Daoy (cell line): ENCODE measurements at regions not wholly inside any gene's neighbourhood (a gene's known extent, or its start where the extent isn't known, plus 50 kb on each side); places are given as distances from the start of the nearest gene placed in this dataset.

Source experiments
- DNase-seq: peaks from one replicate; pipeline ENCODE4 v3.0.0-alpha.2; 2015; ENCODE audit warnings: low read depth

GRCh38 chr4:180993244-180993836 lies 1249.9 kb upstream of the TENM3 start:
- DNase-seq: no peak

GRCh38 chr4:180994722-180995121 lies 1248.5 kb upstream of the TENM3 start:
- no peak for DNase-seq

DNA sequence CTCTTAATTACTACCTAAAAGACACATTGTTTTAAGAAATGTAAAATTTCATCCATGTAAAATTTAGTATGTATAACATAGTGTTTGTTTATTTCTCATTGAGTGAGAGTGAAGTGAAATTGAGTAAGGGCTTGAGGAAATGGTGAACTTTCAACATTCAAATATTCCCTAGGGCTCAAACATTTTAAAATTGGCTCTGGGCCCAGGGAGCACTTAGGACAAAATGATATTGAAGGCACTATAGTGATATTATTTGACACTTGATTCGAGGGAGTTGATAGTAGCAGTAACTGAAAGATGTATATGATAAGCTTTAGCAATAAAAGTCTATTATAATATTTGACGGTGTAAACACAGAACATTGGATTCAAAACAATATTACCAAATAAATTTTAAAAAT lies 1244.0 kb upstream of the TENM3 start:
- DNase-seq: no peak

GRCh38 chr4:181004056-181004455 lies 1239.1 kb upstream of the TENM3 start:
- no peak for DNase-seq

DNA sequence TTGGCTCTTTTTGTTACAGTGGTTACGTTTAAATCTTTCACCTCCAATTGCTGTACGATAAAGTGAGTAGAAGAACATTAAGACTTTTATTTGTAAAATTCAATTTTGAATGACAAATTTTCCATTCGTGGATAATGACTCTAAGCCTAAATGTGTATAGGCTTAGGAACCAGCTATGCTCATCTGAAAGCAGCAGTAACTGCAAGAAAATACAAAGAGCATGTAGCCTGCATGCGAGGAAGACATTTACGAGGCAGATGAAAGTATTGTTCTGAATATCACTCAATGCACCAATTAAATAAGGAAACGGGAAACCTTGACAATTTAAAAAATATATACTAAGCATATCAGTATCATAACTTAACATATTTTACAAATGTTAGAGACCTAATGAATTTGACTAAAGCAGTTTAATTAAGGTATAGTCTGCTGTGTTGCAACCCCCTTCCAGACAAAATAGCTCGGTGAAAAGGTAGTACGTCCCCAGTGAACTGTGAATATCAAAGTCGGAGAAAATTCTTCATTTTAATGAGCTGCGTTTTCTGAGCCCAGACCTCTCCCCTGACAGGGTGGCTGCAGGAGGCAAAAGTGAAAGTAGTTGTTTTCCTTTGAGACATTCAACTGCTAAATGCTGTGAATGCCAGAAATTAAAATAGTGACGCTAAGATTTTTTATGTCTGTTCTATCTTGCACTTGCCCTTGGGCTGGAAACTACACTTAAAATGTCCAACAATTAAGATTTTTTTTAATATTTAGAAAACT lies 1236.5 kb upstream of the TENM3 start:
- DNase-seq: peak; percentile 10

GRCh38 chr4:181007751-181008150 lies 1235.5 kb upstream of the TENM3 start:
- DNase-seq: peak; percentile 7

GRCh38 chr4:181008164-181008563 lies 1235.0 kb upstream of the TENM3 start:
- peak; percentile 30 for DNase-seq

DNA sequence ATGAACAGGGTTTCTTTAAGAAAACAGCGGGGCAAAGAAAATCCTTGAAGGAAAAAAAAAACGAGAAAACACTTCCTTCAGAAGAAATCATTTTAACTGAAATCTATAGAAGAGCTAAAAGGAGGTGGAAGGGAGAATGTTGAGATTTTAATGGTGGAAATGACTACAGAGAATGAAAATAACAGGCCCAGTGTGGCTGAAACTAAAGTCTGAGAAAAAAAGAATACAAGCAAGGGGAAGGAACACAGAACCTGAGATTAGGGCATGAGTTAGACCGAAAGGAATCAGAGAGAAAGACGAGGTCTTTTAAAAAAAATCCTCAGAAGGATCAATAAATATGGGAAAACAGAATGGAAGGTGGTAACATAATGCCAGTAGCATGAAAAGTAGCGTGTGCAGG lies 1230.0 kb upstream of the TENM3 start:
- no peak for DNase-seq

DNA sequence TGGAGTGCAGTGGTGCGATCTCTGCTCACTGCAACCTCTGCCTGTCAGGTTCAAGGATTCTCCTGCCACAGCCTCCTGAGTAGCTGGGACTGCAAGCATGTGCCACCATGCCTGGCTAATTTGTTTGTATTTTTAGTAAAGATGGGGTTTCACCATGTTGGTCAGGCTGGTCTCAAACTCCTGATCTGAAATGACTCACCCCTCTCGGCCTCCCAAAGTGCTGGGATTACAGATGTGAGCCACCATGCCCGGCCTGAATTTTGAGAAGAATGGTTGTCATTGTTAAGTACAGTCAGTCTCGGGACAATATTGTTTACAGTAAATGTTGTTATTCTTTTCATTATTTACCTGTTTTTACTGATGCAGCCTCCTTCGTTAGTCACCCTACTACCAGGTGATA lies 1226.2 kb upstream of the TENM3 start:
- DNase-seq: peak; percentile 51

DNA sequence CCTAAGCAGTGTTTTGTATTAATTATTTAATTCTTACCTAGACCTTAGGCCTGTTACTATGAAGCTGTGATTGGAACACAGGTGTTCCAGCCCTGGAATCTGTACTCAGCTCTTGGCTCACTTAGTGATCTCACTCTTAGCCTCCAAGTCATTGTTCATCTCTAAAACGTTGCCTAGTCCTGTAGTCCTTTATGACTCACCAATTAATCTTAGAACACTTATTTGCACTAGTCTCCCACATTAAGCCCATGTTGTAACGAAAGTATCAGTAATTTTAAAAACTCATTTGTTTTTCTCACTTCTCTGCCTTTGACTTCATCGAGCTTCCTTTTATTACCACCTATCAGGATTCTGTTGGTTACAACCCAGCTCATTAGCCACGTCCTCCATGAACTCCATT lies 1224.7 kb upstream of the TENM3 start:
- DNase-seq: no peak

DNA sequence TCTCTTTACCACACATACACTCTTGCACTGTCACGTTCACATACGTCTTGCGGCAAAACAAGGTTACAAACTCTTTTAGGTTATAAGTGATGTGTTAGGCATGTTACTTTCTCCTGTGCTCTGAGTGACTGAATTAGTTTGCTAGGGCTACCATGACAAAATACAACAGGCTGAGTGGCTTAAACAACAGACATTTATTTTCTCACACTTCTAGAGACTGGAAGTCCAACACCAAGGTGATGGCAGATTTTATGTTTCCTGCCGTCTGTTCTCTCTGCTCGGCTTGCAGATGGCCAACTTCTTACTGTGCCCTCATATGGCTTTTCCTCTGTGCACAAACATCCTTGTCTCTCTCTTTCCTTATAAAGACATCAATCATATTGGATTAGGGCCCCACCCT lies 1224.3 kb upstream of the TENM3 start:
- no peak for DNase-seq

DNA sequence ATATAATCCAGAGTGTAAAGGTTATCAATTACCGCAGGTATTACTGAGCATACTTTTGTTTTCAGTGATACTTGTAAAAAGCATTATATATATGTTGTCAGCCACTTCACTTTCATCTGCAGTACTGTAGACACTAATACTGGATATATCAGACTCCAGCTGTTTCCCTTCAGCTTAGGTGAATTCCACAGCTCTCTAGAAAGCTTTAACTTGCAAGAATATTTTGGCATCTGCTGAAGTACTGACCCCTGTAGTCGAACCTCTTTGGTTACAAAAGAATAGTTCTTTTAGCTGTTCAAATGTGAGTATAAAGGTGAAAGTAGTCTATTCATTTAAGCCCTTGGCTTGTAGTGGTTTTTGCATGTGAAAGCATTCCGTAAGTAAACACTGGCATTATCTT lies 1222.7 kb upstream of the TENM3 start:
- no peak for DNase-seq

DNA sequence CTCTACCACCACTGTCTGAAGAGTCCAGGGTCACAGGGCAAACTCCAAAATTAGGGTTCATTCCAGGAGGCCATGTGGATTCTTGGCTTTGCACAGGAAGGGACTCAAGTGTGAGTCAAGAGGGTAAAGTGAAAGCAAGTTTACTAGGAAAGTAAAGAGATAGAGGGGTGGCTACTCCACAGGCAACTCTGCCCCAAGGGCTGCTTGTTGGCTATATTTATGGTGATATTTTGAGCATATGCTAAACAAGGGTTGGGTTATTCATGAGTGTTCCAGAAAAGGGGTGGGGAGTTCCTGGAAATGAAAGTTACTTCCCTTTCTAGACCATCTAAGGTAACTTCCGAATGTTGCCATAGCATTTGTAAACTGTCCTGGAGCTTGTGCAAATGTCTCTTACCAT lies 1222.0 kb upstream of the TENM3 start:
- no peak for DNase-seq

DNA sequence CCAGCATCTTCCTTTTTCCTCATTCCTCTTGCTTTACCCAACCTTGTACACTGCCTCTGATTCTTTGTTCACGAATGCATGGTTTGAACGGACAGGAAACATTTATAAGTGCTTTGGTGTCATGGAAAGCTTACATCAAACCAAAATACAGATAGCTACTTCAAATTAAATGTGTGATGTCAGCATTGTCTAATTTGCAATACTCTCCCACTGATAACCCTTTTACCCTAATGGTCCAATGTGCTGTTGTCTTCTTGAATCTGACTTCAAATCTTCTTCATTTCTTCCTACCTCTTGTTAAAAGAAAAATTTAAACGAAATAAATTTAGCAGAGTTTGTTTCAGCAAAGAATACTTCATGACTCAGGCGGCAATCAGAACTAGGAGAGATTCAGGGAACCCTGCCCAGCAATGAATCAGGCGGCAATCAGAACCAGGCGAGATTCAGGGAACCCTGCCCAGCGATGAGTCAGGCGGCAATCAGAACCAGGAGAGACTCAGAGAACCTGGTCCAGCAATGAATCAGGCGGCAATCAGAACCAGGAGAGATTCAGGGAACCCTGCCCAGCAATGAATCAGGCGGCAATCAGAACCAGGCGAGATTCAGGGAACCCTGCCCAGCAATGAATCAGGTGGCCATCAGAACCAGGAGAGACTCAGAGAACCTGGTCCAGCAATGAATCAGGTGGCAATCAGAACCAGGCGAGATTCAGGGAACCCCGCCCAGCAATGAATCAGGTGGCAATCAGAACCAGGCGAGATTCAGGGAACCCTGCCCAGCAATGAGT lies 1212.9 kb upstream of the TENM3 start:
- DNase-seq: peak; percentile 69

DNA sequence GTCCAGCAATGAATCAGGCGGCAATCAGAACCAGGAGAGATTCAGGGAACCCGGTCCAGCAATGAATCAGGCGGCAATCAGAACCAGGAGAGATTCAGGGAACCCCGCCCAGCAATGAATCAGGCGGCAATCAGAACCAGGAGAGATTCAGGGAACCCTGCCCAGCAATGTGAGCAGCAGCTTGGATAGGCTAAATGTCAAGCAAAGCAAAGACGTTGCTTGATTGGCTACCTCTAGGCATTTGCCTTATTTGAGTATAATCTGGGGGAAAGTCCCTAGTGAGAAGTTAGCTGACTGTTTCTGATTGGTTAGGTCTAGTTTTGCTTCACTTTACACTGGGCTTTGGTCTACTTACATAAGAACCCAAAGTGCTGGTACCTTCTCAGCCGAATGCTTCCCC lies 1212.2 kb upstream of the TENM3 start:
- peak; percentile 21 for DNase-seq

DNA sequence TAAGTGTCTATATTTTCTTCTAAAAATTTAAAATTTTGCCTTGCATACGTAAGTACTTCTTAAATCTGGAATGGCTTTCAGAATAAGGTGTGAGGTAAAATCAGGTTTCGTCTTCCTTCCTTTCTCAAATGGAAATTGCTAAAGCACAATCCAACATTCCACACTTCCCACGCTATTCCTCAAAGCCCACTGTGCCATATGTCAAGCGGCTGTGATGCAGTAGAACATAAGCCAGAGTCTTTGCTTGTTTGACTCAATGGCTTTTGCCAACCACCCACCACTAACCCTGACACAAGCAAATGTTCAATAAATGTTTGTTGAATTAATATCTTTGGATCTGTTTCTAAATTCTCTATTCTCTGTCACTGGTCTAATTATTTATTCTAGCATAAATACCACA lies 1199.7 kb upstream of the TENM3 start:
- no peak for DNase-seq

DNA sequence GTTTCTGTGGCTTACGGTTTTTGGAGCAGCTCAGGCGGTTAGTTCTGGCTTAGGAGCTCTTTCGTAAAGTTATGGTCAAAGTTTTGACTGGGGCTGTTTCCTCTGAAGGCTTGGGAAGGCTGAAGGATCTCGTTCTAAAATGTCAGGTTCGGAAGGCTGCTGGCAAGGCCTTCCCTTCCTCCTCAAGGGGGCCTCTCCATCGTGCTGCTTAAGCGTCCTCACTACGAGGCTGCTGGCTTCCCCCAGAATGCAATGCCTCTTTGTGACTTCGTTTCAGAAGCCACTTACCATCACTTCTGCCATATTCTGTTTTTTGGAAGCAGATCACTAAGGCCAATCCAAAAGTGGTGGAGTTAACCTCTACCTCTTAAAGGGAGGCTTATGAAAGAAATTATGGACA lies 1196.4 kb upstream of the TENM3 start:
- DNase-seq: no peak

DNA sequence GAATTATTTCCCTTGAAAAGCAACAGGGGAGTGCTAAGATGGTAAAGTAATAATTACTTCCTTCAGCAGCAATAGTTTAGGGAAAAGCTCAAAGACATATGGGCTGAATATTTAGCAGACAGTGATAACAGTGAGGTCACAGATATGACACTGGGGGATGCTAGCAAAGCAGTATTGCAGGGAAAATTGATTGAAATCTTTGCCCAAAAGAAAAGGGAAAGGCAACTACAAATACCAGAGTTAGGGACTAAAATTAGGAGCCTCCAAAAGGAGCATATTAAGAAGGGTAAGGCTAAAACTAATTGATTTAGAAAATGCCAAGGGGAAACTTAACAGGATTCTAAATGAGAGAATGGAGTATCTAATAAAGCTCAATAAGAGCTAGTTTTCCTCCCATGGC lies 1191.3 kb upstream of the TENM3 start:
- DNase-seq: no peak

- DNase-seq: no peak
Measured at GRCh38 chr4:181061787-181062186, 1181.4 kb upstream of the TENM3 start.

DNA sequence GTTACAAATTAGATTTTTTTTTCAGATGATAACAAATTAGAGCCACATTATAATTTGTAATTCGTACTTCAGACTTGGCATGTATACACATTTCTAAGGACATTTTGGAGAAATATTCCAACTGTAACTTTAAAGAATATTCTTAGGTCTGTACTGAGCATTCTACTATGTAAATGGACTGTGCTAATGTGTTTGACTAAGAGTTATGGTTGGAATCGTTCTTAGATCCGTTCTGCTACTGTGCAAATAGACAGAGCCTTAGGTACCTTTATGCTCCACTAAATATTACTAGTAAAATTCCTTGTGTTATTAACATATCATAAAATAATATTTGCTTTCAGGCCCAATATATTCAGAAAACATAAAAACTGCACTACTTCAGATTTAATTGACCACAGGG lies 1180.0 kb upstream of the TENM3 start:
- DNase-seq: no peak

DNA sequence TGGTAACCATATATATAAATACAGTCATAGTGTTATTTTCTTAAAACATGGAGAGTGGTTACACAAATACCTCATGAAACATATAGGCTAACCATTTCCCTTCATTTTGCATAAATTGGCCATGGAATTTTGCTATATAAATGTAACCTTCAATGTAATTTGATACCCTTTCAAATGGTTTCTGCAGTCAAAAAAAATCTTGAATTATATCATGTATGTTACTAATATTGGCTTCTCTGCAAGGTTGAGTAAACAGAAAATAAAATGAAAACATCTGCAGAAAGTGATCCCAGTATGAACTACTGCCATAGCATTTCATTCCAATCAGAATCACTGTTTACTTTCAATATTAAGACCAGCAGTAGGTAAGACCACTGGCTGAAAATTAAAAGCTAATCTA lies 1165.9 kb upstream of the TENM3 start:
- no peak for DNase-seq

DNA sequence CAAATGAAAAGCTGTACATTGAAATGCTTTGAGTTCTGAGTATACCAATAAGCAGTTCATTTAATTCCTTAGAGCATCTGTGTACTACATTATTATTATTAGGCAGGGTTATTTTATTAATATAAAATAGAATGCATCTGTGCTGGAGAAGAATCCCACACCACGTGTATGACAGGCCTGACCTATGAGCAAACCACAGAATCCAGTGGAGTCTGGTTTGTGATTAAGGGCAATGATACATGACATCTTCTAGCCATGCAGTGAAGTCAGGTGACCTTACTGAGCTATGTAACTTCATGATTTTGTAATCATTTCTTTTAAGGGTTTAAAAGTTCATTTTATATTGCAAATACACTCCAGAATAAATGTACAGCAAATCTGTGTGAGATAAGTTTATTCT lies 1165.0 kb upstream of the TENM3 start:
- DNase-seq: no peak

GRCh38 chr4:181083757-181084361 lies 1159.3 kb upstream of the TENM3 start:
- peak; percentile 6 for DNase-seq
